Thymus (tissue), 11 donors: ENCODE measurements at regions not wholly inside any gene's neighbourhood (a gene's known extent, or its start where the extent isn't known, plus 50 kb on each side); places are given as distances from the start of the nearest gene placed in this dataset.

Experiments
- DNase-seq, 9 donors: peaks; one replicate each; pipeline ENCODE4 v3.0.0-alpha.2; 2013; ENCODE audit warnings: low spot score in 9 of 9, low read depth in 6 of 9, missing footprints in 1 of 9
- H3K27ac ChIP-seq, 2 donors: one replicate each; pipeline ENCODE4 v1.5.1; 2013; ENCODE audit warnings: control low read depth in 1 of 2, low read depth in 1 of 2, low read length in 1 of 2, mild to moderate bottlenecking in 1 of 2, moderate library complexity in 1 of 2
- H3K27me3 ChIP-seq, 2 donors: one replicate each; pipeline ENCODE4 v1.5.1; 2013; ENCODE audit warnings: low read length in 1 of 2; ENCODE audit not compliant: control insufficient read depth in 2 of 2, insufficient read depth in 1 of 2
- H3K36me3 ChIP-seq, 2 donors: one replicate each; pipeline ENCODE4 v1.5.1; 2013; ENCODE audit warnings: low read length in 1 of 2, mild to moderate bottlenecking in 1 of 2, moderate library complexity in 1 of 2; ENCODE audit not compliant: control insufficient read depth in 2 of 2, insufficient read depth in 2 of 2
- H3K4me1 ChIP-seq, 2 donors: one replicate each; pipeline ENCODE4 v1.5.1; 2013; ENCODE audit warnings: low read length in 2 of 2; ENCODE audit not compliant: control insufficient read depth in 2 of 2, insufficient read depth in 2 of 2
- H3K4me3 ChIP-seq, 2 donors: one replicate each; pipeline ENCODE4 v1.5.1; 2013; ENCODE audit warnings: low read length in 2 of 2, control low read depth in 1 of 2, mild to moderate bottlenecking in 1 of 2
- H3K9me3 ChIP-seq, 2 donors: one replicate each; pipeline ENCODE4 v1.5.1; 2013; ENCODE audit warnings: low read length in 1 of 2, mild to moderate bottlenecking in 1 of 2; ENCODE audit not compliant: control insufficient read depth in 2 of 2, insufficient read depth in 1 of 2
- WGBS: extraction: QIAGEN DNeasy Blood & Tissue Kit; methylation state at CpG from one replicate; pipeline ENCODE4 v1.1.7; 2013; 5-methylcytosine and 5-hydroxymethylcytosine counted together
- donor health status: healthy.

DNA sequence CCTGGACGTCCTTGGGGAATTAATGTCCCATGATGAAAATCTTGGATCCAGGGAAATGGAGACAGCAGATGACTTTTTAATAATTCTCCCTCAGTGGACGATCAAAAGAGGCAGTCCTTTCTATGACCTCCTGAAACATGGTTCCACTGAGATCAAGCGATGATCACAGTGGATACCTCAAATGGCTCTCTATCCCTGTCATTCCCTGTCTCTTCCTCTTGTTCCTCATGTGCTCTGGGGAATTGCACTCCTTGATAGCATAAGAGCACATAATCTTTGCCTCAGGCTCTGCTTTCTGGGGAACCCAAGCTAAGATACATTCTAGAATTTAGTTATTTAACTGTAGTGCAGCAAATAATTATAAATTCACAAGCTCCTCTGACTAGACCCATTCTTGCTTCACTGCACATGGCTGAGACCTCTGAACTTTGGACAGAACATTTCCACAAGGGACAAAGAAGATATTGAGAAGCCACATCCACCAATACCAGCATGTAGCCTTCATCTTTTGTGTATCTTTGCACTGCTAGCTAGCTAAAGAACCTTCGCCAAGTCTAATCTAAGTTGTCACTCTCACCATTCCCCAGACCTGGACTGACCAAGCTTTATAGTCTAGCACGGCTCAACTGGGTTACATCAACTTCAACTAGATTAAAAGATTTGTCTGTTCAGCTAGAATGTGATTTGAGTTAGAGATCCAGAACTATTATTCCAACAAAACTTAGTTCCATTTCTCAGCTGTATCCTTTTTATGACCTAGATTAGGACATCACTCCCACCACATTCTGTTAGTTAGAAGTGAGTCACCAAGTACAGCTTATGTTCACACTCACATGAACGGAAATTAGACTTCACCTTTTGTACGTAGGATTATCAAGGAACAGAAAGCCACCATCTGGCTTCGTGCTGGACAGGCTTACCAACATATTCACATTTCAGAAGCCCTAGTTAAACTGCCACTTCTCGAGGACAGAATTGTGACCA, 142.7 kb downstream of the SUCLA2 start:
- no peak for DNase-seq

DNA sequence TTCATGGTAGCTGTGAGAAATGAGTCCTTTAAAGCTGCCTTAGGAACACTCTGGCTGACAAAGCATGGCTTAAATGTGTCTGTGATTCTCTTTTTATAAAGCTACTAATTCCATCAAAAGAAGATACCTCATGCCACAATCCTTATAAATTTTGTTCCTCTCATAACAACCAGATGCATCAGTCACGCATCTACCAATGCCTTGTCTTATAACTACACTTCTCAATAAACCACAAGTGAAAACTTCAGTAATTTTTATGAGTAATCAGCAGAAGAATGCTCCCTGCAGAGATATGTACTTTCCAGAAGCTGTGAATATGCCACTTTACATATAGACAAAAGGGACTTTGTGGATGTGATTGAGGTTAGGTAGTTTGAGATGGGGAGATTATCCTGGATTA, 147.8 kb downstream of the SUCLA2 start:
- H3K36me3 ChIP-seq, result no peaks in the 10 kb centered on the region
- H3K4me1 ChIP-seq, result no peaks in the 10 kb centered on the region
- H3K4me3 ChIP-seq, result no peak overlapping the region
- H3K27ac ChIP-seq, result no peak overlapping the region
- H3K27me3 ChIP-seq, result no peaks in the 10 kb centered on the region
- WGBS, result 96% methylated on average over 1 of the region's 1 CpG
- DNase-seq, result no peak
- no peaks in the 10 kb centered on the region for H3K9me3 ChIP-seq

More for the DNA sequence above, 142.7 kb downstream of the SUCLA2 start:
- Histone ChIP-seq H3K4me3 (no peak overlapping the region), H3K27me3 (no peaks in the 10 kb centered on the region), H3K9me3 (no peaks in the 10 kb centered on the region), H3K4me1 (no peaks in the 10 kb centered on the region), H3K36me3 (no peaks in the 10 kb centered on the region), H3K27ac (no peak overlapping the region)
- 96% methylated on average over 9 of the region's 9 CpGs for WGBS

- H3K27me3 ChIP-seq, result no peaks in the 10 kb centered on the region
- no peak overlapping the region for H3K4me3 ChIP-seq
- WGBS, result 85% methylated on average over 4 of the region's 4 CpGs
- H3K9me3 ChIP-seq, result no peaks in the 10 kb centered on the region
- no peaks in the 10 kb centered on the region for H3K4me1 ChIP-seq
- DNase-seq, result no peak
- no peaks in the 10 kb centered on the region for H3K36me3 ChIP-seq
- H3K27ac ChIP-seq, result no peak overlapping the region
Measured at GRCh38 chr13:47846886-47847285, 154.2 kb downstream of the SUCLA2 start.

GRCh38 chr13:47845981-47846380, 155.1 kb downstream of the SUCLA2 start:
- H3K4me3 ChIP-seq, result no peak overlapping the region
- H3K4me1 ChIP-seq, result no peaks in the 10 kb centered on the region
- H3K27ac ChIP-seq, result no peak overlapping the region
- H3K36me3 ChIP-seq, result no peaks in the 10 kb centered on the region
- DNase-seq, result no peak
- no peaks in the 10 kb centered on the region for H3K9me3 ChIP-seq
- WGBS, result 100% methylated on average over 1 of the region's 1 CpG
- no peaks in the 10 kb centered on the region for H3K27me3 ChIP-seq

- H3K27ac ChIP-seq, result no peak overlapping the region
- no peaks in the 10 kb centered on the region for H3K27me3 ChIP-seq
- H3K4me3 ChIP-seq, result no peak overlapping the region
- no peaks in the 10 kb centered on the region for H3K9me3 ChIP-seq
- H3K4me1 ChIP-seq, result no peaks in the 10 kb centered on the region
- no peak for DNase-seq
- 95% methylated on average over 4 of the region's 4 CpGs for WGBS
- H3K36me3 ChIP-seq, result no peaks in the 10 kb centered on the region
Measured at GRCh38 chr13:47843005-47843404, 158.1 kb downstream of the SUCLA2 start.

- H3K4me1 ChIP-seq, result no peaks in the 10 kb centered on the region
- WGBS, result 97% methylated on average over 4 of the region's 4 CpGs
- no peaks in the 10 kb centered on the region for H3K27me3 ChIP-seq
Measured at GRCh38 chr13:47841151-47841550, 159.9 kb downstream of the SUCLA2 start.

DNA sequence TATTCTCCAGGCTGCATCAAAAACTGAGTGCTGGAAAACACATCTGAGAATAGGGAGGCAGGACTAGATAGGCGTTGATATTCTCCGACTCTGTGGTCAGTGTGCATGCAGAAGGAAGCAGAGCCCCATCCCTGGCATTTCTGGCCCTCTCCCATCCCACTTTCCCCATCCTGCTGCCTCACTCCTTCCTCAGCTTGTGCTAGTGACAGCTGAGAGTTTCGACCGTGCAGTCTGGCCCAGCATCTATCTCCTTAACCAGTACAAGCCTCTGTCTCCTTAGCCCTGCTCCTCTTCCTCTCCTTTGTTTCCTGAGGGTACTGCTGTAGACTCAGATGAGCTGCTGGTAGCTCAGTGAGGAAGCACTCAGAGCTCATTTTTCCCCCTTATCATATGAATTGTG, 163.2 kb downstream of the SUCLA2 start:
- 96% methylated on average over 4 of the region's 4 CpGs for whole genome bisulfite sequencing
- DNase-seq, result no peak
- Histone ChIP-seq H3K27me3 (no peaks in the 10 kb centered on the region), H3K4me3 (no peak overlapping the region), H3K9me3 (no peaks in the 10 kb centered on the region), H3K36me3 (no peaks in the 10 kb centered on the region), H3K27ac (no peak overlapping the region), H3K4me1 (no peaks in the 10 kb centered on the region)

More at GRCh38 chr13:47841151-47841550, 159.9 kb downstream of the SUCLA2 start:
- Histone ChIP-seq H3K4me3 (no peak overlapping the region), H3K9me3 (no peaks in the 10 kb centered on the region), H3K27ac (no peak overlapping the region), H3K36me3 (no peaks in the 10 kb centered on the region)
- no peak for DNase-seq

DNA sequence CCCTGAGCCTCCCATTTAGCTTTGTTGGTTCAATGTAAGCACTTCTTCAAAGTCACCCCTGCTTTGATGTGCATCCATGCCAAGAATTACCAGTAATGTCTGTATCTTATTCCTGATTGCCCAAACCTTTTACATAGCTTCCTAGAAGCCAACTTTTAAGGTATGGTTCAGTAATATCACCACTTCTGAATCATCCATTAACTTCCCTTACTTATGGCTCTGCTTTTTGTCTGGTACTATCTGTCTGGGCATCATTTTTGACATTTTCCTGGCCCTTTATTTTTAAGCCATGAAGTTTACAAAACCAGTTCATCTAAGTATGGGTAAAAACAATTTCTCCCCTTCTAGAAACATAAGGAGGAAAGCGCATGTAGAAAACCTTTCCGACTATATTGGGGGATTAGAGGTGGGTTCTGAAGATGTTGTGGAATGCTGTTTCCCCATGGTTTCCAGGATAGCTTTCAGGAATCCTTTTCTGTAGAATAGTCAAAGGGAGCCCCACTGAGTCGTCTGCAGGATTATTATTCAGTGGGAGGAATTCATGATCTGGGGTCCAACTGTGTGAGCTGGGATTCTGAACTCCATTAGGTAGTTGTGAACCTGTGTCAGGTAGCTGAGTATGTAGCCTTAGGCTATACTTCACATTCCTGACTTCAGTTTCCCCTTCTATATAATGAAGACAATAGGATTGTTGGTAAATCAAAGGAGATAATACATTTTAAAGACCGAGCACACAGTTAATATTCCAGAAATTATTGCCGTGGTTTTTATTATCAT, 163.8 kb downstream of the SUCLA2 start:
- no peaks in the 10 kb centered on the region for H3K9me3 ChIP-seq

More for the DNA sequence above, 163.8 kb downstream of the SUCLA2 start:
- Histone ChIP-seq H3K27ac (no peak overlapping the region), H3K36me3 (no peaks in the 10 kb centered on the region), H3K4me1 (no peaks in the 10 kb centered on the region), H3K27me3 (no peaks in the 10 kb centered on the region), H3K4me3 (no peak overlapping the region)
- WGBS, result 97% methylated on average over 5 of the region's 5 CpGs
- no peak for DNase-seq
